Sigmoid colon (tissue), 6 donors: ENCODE measurements at regions not wholly inside any gene's neighbourhood (a gene's known extent, or its start where the extent isn't known, plus 50 kb on each side); places are given as distances from the start of the nearest gene placed in this dataset.
A peak's percentile ranks its signal among the peaks of the same experiment; 100 is the strongest.

Experiments
- DNase-seq: peaks from one replicate; pipeline ENCODE4 v3.0.0-alpha.2; 2019
- H3K27ac ChIP-seq, 4 donors: fragments of 200-600 bp; sonication (generic); one replicate each; pipeline ENCODE4 v1.5.1; 2016 to 2019; ENCODE audit warnings: mild to moderate bottlenecking in 1 of 4
- H3K27me3 ChIP-seq, 3 donors: fragments of 200-600 bp; sonication (generic); one replicate each; pipeline ENCODE4 v1.5.1; 2019; ENCODE audit warnings: mild to moderate bottlenecking in 1 of 3
- H3K36me3 ChIP-seq, 4 donors: fragments of 200-600 bp; sonication (generic); one replicate each; pipeline ENCODE4 v1.5.1; 2016 to 2019
- H3K4me1 ChIP-seq, 4 donors: fragments of 200-600 bp; sonication (generic); one replicate each; pipeline ENCODE4 v1.5.1; 2017 to 2019
- H3K4me3 ChIP-seq, 4 donors: fragments of 200-600 bp; sonication (generic); one replicate each; pipeline ENCODE4 v1.5.1; 2017 to 2019; ENCODE audit warnings: mild to moderate bottlenecking in 2 of 4, moderate library complexity in 1 of 4
- H3K9me3 ChIP-seq, 4 donors: fragments of 200-600 bp in 3 of 4; sonication (generic) in 3 of 4; one replicate each; pipeline versions ENCODE4 v1.5.1 to v1.6.1; 2013 to 2019
- EP300 ChIP-seq, 4 donors: sonication (generic); formaldehyde crosslinking; IDR thresholded peaks; one replicate each; pipeline ENCODE4 v1.6.1; 2017; ENCODE audit warnings: antibody characterized with exemption in 4 of 4
- POLR2A ChIP-seq, 2 donors: fragments of 450-650 bp; IDR thresholded peaks; one replicate each; pipeline ENCODE4 v1.6.1; 2016; ENCODE audit warnings: antibody characterized with exemption in 2 of 2, mild to moderate bottlenecking in 2 of 2, moderate library complexity in 2 of 2
- POLR2AphosphoS5 ChIP-seq, 4 donors: sonication (generic); formaldehyde crosslinking; IDR thresholded peaks; one replicate each; pipeline ENCODE4 v1.6.1; 2017; ENCODE audit warnings: antibody characterized with exemption in 4 of 4
- WGBS, 2 donors: extraction: QIAGEN DNeasy Blood & Tissue Kit; methylation state at CpG; one replicate each; pipeline ENCODE4 v1.1.7; 2013; 5-methylcytosine and 5-hydroxymethylcytosine counted together
- intact Hi-C: fragments of 100-400 bp; cut with DNase I; formaldehyde crosslinking; loops from one replicate; pipeline ENCODE4 v1.15.1; 2023
- TF ChIP-seq, protein P1 (sequence below), 4 experiments: fragments of 450-650 bp in 3 of 4; fragments of 200-600 bp in 1 of 4; IDR thresholded peaks; one replicate each; pipeline ENCODE4 v1.5.1; 2016 to 2019; ENCODE audit warnings: antibody characterized with exemption in 4 of 4, mild to moderate bottlenecking in 3 of 4, moderate library complexity in 2 of 4
- donor health status: healthy with polysubstance abuse.
- donor health status: healthy.

DNA sequence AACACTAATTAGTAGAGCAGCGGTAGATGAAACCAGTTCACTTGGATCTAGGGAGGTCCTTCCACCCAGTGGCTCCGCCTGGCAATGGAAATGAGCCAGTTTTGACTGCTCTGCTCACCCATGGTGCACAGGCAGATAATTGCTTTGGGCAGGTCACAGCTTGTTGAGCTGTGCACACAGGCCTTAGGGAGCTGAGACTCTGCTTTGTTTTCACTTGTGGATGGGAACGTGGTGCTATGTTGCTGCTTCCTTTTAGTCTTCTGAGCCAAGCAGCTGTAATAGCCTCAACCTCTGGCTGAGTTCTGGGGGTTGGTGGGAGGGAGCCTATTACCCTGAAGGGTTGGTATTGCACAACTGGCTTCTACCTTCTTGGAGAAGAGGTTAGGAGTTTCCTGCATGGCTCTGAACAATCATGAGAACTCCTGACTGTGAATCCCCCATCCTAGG is 262.3 kb upstream of the MTNR1B start:
- H3K36me3 ChIP-seq, result no peaks in the 10 kb centered on the region
- no peak overlapping the region for H3K4me3 ChIP-seq
- intact Hi-C loops, result no loop called here
- no peaks in the 10 kb centered on the region for H3K27me3 ChIP-seq
- H3K4me1 ChIP-seq, result peaks cover 0 to 37% (median 24%) of the 10 kb centered on the region in 4 donors
- DNase-seq, result no peak
- TF ChIP-seq EP300 (IDR thresholded peaks at IDR 0.05), result no peak
- no peak for TF ChIP-seq POLR2AphosphoS5 (IDR thresholded peaks at IDR 0.05)
- no peak for TF ChIP-seq POLR2A (IDR thresholded peaks at IDR 0.05)
- TF ChIP-seq, protein P1, sequence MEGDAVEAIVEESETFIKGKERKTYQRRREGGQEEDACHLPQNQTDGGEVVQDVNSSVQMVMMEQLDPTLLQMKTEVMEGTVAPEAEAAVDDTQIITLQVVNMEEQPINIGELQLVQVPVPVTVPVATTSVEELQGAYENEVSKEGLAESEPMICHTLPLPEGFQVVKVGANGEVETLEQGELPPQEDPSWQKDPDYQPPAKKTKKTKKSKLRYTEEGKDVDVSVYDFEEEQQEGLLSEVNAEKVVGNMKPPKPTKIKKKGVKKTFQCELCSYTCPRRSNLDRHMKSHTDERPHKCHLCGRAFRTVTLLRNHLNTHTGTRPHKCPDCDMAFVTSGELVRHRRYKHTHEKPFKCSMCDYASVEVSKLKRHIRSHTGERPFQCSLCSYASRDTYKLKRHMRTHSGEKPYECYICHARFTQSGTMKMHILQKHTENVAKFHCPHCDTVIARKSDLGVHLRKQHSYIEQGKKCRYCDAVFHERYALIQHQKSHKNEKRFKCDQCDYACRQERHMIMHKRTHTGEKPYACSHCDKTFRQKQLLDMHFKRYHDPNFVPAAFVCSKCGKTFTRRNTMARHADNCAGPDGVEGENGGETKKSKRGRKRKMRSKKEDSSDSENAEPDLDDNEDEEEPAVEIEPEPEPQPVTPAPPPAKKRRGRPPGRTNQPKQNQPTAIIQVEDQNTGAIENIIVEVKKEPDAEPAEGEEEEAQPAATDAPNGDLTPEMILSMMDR (IDR thresholded peaks at IDR 0.05), result no peak
- 55 to 71% methylated on average over 3 of the region's 3 CpGs for WGBS, 2 donors
- H3K27ac ChIP-seq, result no peak overlapping the region
- no peaks in the 10 kb centered on the region for H3K9me3 ChIP-seq

DNA sequence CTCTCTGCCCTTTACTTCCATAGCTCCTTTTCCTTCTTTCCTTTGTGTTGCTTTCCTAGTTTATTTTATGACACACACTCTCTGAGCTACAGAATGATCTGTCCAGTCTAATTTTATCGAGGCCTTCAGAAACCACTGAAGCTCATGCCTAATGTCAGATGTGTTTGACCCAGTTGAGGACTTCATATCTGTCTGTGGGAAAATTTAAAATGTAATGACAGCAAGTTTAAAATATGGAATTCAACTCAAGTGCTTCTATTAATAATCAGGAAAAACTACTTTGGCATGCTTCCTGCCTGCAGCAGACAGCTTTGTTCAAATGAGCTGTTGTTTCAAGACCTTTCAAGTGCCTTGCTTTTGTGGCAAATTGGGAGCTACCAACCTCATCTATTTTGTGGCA is 261.8 kb upstream of the MTNR1B start:
- Histone ChIP-seq H3K36me3 (no peaks in the 10 kb centered on the region), H3K27me3 (no peaks in the 10 kb centered on the region), H3K27ac (no peak overlapping the region), H3K4me3 (no peak overlapping the region), H3K4me1 (peaks cover 0 to 41% (median 25%) of the 10 kb centered on the region in 4 donors), H3K9me3 (no peaks in the 10 kb centered on the region)
- WGBS, 2 donors, result 49 to 73% methylated on average over 1 of the region's 1 CpG
- no peak for DNase-seq
- intact Hi-C loops, result no loop called here
- TF ChIP-seq EP300 (IDR thresholded peaks at IDR 0.05) (no peak), POLR2AphosphoS5 (IDR thresholded peaks at IDR 0.05) (no peak), POLR2A (IDR thresholded peaks at IDR 0.05) (no peak)
- TF ChIP-seq, protein P1 (IDR thresholded peaks at IDR 0.05), result no peak

DNA sequence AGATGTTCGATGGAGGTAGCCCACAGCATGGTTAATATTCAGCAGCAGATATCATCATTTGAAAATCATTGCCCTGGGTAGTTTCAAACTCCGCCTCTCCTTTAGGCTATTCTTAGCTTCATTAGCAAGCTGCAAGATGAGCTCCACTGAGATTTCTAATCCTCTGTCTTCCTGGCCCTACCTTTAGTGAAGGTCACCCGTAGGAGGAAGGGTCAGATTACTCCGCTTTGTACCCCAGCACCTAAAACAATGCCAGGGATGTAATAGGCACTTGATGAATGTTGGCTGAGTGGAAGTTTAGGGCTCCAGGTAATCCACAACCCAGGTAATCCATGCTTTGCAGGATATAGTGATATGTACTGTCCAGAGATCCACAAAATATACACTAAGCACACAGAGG is 260.1 kb upstream of the MTNR1B start:
- Histone ChIP-seq H3K9me3 (no peaks in the 10 kb centered on the region), H3K27me3 (no peaks in the 10 kb centered on the region), H3K4me1 (peaks cover 2 to 45% (median 25%) of the 10 kb centered on the region in 4 donors), H3K36me3 (no peaks in the 10 kb centered on the region), H3K4me3 (no peak overlapping the region), H3K27ac (no peak overlapping the region)
- intact Hi-C loops, result no loop called here
- TF ChIP-seq POLR2A (IDR thresholded peaks at IDR 0.05), result no peak
- TF ChIP-seq, protein P1 (IDR thresholded peaks at IDR 0.05), result no peak
- no peak for TF ChIP-seq POLR2AphosphoS5 (IDR thresholded peaks at IDR 0.05)
- no peak for TF ChIP-seq EP300 (IDR thresholded peaks at IDR 0.05)
- DNase-seq, result no peak
- WGBS, 2 donors, result 89 to 90% methylated on average over 4 of the region's 4 CpGs

DNA sequence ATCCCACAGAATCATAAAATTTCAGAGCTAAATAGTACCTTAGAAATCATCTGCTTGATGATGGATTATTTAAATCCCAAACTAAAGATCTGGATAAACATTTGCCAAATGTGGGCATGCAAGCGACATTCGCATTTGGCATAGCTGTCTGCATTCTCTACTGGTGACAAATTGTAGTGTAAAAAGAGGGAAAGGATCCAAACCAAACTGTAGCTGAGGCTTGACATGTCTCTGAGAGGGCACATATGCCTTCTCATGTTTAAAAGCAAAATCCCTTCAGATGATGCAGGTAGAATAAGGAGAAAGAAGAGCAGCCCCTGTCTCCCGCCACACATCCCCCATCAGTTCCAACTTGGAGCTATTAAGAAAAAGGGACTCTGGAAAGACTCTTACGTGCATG is 257.5 kb upstream of the MTNR1B start:
- no peaks in the 10 kb centered on the region for H3K9me3 ChIP-seq
- intact Hi-C loops, result no loop called here
- no peak overlapping the region for H3K27ac ChIP-seq
- H3K27me3 ChIP-seq, result no peaks in the 10 kb centered on the region
- no peak for DNase-seq
- no peak overlapping the region for H3K4me3 ChIP-seq
- no peak for TF ChIP-seq POLR2A (IDR thresholded peaks at IDR 0.05)
- TF ChIP-seq EP300 (IDR thresholded peaks at IDR 0.05), result no peak
- TF ChIP-seq, protein P1 (IDR thresholded peaks at IDR 0.05), result no peak
- peak in 1 of 4 donors; percentile 17 for TF ChIP-seq POLR2AphosphoS5 (IDR thresholded peaks at IDR 0.05)
- no peaks in the 10 kb centered on the region for H3K36me3 ChIP-seq
- WGBS, 2 donors, result 85 to 87% methylated on average over 4 of the region's 4 CpGs
- peaks cover 2 to 38% (median 23%) of the 10 kb centered on the region in 4 donors for H3K4me1 ChIP-seq

DNA sequence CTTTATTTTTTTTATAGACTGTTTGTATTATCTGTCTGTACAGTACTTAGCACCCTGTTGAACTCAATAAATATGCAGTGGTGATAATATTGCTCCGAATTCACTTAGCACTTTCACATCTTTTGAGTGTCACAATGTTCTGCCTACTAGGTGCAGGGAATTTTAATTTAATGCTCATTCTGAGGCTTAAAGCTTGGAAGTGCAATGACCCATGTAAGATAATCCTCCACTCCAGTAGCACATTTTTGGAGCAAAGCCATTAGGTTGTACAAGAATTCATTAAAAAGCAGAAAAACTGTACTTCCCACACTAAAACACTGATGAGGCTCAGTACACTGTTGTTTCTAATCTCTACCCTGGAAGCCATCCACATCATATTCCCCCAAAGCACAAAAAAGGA is 255.3 kb upstream of the MTNR1B start:
- peaks cover 2 to 22% (median 11%) of the 10 kb centered on the region in 4 donors for H3K4me1 ChIP-seq
- H3K27me3 ChIP-seq, result no peaks in the 10 kb centered on the region
- no peaks in the 10 kb centered on the region for H3K36me3 ChIP-seq
- no peak for TF ChIP-seq POLR2AphosphoS5 (IDR thresholded peaks at IDR 0.05)
- no peak for TF ChIP-seq POLR2A (IDR thresholded peaks at IDR 0.05)
- TF ChIP-seq, protein P1 (IDR thresholded peaks at IDR 0.05), result no peak
- TF ChIP-seq EP300 (IDR thresholded peaks at IDR 0.05), result no peak
- WGBS, 2 donors, result 61 to 66% methylated on average over 1 of the region's 1 CpG
- H3K4me3 ChIP-seq, result no peak overlapping the region
- intact Hi-C loops, result no loop called here
- no peak overlapping the region for H3K27ac ChIP-seq
- DNase-seq, result no peak
- H3K9me3 ChIP-seq, result no peaks in the 10 kb centered on the region
